Spleen (tissue), 7 donors: ENCODE measurements at regions not wholly inside any gene's neighbourhood (a gene's known extent, or its start where the extent isn't known, plus 50 kb on each side); places are given as distances from the start of the nearest gene placed in this dataset.

ENCODE experiments used
- POLR2A ChIP-seq, 3 donors: fragments of 450-650 bp; IDR thresholded peaks; one replicate each; pipeline ENCODE4 v1.5.1; 2017; ENCODE audit warnings: antibody characterized with exemption in 3 of 3, mild to moderate bottlenecking in 1 of 3
- POLR2AphosphoS5 ChIP-seq, 3 donors: sonication (generic); formaldehyde crosslinking; IDR thresholded peaks; one replicate each; pipeline ENCODE4 v1.5.1; 2017; ENCODE audit warnings: antibody characterized with exemption in 3 of 3
- TF ChIP-seq, protein P1 (sequence below), 11 experiments: fragments of 200-600 bp in 7 of 11; fragments of 450-650 bp in 4 of 11; sonication (generic) in 4 of 11; IDR thresholded peaks in 8 of 11; conservative IDR thresholded peaks in 3 of 11; 1 replicate in 7 of 11; 2 replicates in 4 of 11; pipeline versions ENCODE4 v1.4.0 to v1.8.0; 2016 to 2021; ENCODE audit warnings: antibody characterized with exemption in 11 of 11, inconsistent platforms in 4 of 11, mild to moderate bottlenecking in 1 of 11
- donor health status: DM: no; HTN: no; CAD: no; lungs with moderate emphysema.
- donor health status: DM: no; HTN: no; CAD: no.
- donor health status: DM: no; HTN: no; CAD: no.

DNA sequence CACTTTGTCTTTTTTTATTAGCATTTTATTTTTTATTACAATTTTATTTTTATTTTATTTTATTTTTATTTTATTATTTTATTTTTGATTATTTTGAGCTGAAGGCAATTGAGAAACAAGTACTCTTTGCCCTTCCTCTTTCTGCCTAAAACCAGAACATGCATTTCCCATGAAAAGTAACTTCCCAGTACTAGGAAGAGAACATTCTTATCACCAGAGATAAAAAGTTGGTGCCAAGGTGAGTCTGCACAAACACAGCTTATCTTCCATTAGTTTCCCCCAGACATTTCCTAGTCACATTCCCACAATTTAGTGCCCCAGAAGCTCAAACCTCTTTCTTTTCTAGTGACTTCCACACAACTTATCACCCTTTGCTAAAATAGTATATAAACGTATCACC, 84.8 kb downstream of the CD24 start:
- TF ChIP-seq, protein P1, sequence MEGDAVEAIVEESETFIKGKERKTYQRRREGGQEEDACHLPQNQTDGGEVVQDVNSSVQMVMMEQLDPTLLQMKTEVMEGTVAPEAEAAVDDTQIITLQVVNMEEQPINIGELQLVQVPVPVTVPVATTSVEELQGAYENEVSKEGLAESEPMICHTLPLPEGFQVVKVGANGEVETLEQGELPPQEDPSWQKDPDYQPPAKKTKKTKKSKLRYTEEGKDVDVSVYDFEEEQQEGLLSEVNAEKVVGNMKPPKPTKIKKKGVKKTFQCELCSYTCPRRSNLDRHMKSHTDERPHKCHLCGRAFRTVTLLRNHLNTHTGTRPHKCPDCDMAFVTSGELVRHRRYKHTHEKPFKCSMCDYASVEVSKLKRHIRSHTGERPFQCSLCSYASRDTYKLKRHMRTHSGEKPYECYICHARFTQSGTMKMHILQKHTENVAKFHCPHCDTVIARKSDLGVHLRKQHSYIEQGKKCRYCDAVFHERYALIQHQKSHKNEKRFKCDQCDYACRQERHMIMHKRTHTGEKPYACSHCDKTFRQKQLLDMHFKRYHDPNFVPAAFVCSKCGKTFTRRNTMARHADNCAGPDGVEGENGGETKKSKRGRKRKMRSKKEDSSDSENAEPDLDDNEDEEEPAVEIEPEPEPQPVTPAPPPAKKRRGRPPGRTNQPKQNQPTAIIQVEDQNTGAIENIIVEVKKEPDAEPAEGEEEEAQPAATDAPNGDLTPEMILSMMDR (IDR thresholded peaks at IDR 0.05 in 8 of 11, conservative IDR thresholded peaks at IDR 0.05 in 3 of 11) = no peak
- peak in 1 of 3 donors; percentile 12 for TF ChIP-seq POLR2AphosphoS5 (IDR thresholded peaks at IDR 0.05)
- TF ChIP-seq POLR2A (IDR thresholded peaks at IDR 0.05) = no peak
